SK-N-MC (cell line): ENCODE measurements at regions not wholly inside any gene's neighbourhood (a gene's known extent, or its start where the extent isn't known, plus 50 kb on each side); places are given as distances from the start of the nearest gene placed in this dataset.

ENCODE experiments used
- DNase-seq: peaks from one replicate; pipeline ENCODE4 v3.0.0-alpha.2; 2011; ENCODE audit warnings: low read depth, low spot score
- H3K27ac ChIP-seq: fragments of 200-600 bp; sonication (generic); 2 replicates; pipeline ENCODE4 v1.5.1; 2016; ENCODE audit warnings: mixed run types
- H3K36me3 ChIP-seq: fragments of 200-600 bp; sonication (generic); 2 replicates; pipeline ENCODE4 v1.6.1; 2017; ENCODE audit warnings: antibody characterized with exemption, low read length, mixed read lengths; ENCODE audit not compliant: insufficient read depth
- H3K4me3 ChIP-seq: fragments of 200-600 bp; sonication (generic); 2 replicates; pipeline ENCODE4 v1.5.1; 2016
- H3K9ac ChIP-seq: fragments of 200-600 bp; sonication (generic); 2 replicates; pipeline ENCODE4 v1.8.0; 2017; ENCODE audit warnings: mixed run types, mixed read lengths; ENCODE audit not compliant: insufficient read length
- H3K9me3 ChIP-seq: fragments of 200-600 bp; sonication (generic); 2 replicates; pipeline ENCODE4 v1.6.1; 2017; ENCODE audit warnings: low read depth, mild to moderate bottlenecking, antibody characterized with exemption, low read length, moderate library complexity, mixed read lengths
- EZH2 ChIP-seq: fragments of 200-600 bp; sonication (generic); IDR thresholded peaks from one replicate; pipeline ENCODE4 v1.6.1; 2017; ENCODE audit warnings: antibody characterized with exemption
- FOXP2 ChIP-seq: optimal IDR thresholded peaks from 2 replicates; pipeline ENCODE3; 2011; ENCODE audit warnings: mild to moderate bottlenecking, moderate library complexity; ENCODE audit not compliant: insufficient read depth; ENCODE audit errors: extremely low read length, control extremely low read depth
- POLR2AphosphoS5 ChIP-seq: IDR thresholded peaks from 2 replicates; pipeline ENCODE4 v1.6.1; 2012; ENCODE audit warnings: mild to moderate bottlenecking, low read depth, low read length, borderline replicate concordance

DNA sequence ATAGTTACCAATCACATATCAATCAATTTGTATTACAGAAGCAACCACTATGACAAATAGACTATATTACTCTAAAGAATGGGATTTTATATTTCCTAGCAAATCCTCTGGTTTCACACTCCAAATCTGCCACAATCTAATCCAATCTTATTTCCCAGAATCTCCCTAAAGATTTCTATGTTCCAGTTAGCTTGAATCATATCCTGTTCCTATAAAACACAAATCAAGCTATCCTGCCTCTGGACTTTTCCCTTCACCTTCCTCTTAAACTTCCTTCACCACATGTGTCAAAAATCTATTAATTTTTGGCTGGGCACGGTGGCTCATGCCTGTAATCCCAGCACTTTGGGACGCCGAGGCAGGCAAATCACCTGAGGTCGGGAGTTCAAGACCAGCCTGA, 50.0 kb downstream of the PIK3C2A start:
- Histone ChIP-seq H3K36me3 (peaks cover 11% of the 10 kb centered on the region), H3K4me3 (no peak overlapping the region), H3K27ac (no peak overlapping the region), H3K9me3 (no peaks in the 10 kb centered on the region), H3K9ac (no peak overlapping the region)
- TF ChIP-seq POLR2AphosphoS5 (no peak), FOXP2 (no peak), EZH2 (no peak)
- DNase-seq, result no peak

DNA sequence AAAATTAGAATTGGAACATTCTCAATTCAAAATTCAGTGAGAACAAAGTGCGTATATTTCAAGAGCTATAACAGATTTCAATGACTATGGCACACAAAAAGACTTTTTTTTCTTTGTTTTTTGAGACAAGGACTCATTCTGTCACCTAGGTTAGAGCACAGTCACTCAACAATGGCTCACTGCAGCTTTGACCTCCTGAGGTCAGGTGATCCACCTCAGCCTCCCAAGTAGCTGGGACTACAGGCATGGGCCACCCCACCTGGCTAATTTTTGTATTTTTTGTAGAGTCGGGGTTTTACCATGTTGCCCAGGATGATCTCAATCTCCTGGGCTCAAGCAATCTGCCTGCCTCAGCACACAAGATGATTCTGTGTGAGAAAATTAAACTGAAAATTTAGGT, 51.5 kb downstream of the PIK3C2A start:
- peaks cover 11% of the 10 kb centered on the region for H3K36me3 ChIP-seq
- TF ChIP-seq FOXP2 (no peak), EZH2 (no peak)
- no peak overlapping the region for H3K9ac ChIP-seq
- H3K4me3 ChIP-seq, result no peak overlapping the region
- H3K9me3 ChIP-seq, result no peaks in the 10 kb centered on the region
- no peak for DNase-seq
- H3K27ac ChIP-seq, result no peak overlapping the region

DNA sequence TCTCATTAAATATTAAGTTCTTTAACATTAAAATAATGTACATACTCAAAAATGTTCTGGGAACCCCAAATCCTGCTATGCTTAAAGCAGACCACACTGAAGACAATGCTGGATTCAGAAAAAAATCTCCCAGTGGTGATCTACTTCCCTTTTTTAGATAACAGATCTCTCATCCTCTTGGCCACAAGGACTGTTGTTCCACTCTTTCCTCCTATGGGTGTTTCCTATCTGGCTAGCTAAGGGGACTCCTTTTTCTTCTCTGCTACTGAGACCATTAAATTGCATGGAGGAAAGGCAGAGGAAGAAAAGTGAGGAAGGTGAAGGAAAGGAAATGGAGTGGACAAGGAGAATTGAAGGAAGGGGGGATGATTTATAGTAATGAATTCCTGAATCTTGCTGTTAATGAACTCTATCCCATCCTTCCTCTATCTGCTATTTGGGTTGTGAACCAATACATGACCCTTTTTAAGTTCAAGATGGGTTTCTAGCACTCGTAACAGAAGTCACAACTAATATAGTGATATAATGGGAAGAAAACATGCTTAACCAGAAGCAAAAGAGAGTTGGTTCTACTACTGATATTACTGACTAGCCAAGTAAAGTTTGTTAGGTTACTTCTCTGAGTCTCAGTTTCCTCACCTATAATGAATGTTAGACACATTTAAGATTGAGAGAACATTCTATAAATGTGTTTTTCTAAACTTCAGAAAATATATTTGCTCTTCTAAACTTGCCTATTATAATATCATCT, 53.2 kb downstream of the PIK3C2A start:
- no peak overlapping the region for H3K9ac ChIP-seq
- H3K36me3 ChIP-seq, result peaks cover 11% of the 10 kb centered on the region
- no peak overlapping the region for H3K27ac ChIP-seq
- H3K9me3 ChIP-seq, result no peaks in the 10 kb centered on the region
- TF ChIP-seq EZH2, result no peak
- no peak for DNase-seq
- no peak overlapping the region for H3K4me3 ChIP-seq

DNA sequence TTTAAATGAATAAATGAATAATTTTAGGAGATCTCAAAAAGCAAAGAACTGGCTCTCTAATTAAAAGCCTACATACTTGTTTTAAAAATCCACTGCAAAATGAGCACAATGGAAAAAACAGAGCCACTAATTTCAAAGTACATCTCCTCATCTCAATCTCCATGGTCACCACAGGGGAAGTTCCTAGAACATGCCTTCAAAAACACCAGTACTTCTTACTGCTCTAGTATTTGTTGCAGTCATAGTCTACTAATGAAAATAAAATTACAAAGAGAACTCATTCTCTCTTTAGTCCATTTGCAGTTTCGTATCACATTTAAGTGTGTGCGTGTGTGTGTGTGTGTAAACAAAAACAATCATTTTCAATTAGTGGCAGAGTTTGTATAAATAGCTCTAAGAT, 54.0 kb downstream of the PIK3C2A start:
- no peak overlapping the region for H3K9ac ChIP-seq
- no peak overlapping the region for H3K4me3 ChIP-seq
- no peak overlapping the region for H3K27ac ChIP-seq
- no peak for TF ChIP-seq FOXP2
- no peak for TF ChIP-seq EZH2
- TF ChIP-seq POLR2AphosphoS5, result no peak
- H3K9me3 ChIP-seq, result no peaks in the 10 kb centered on the region
- no peak for DNase-seq
- peaks cover 8% of the 10 kb centered on the region for H3K36me3 ChIP-seq

DNA sequence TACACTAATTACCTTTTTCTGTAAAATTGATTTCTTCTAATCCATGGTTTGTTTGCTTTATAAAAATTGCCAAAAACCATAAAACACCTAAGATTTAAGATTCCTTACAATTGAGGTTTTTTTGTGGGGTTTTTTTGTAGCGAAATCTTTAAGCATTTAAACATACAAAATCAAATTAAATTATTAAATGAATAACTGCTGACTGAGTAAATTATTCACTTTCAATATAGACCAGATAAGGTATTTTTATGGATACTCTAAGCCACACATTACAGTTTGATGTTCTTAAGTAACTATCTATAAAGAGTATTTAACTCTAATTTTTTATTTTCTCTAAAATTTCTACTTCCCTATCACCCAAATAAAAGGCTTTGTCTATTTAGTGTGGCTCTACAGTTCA, 55.5 kb downstream of the PIK3C2A start:
- H3K9ac ChIP-seq, result no peak overlapping the region

DNA sequence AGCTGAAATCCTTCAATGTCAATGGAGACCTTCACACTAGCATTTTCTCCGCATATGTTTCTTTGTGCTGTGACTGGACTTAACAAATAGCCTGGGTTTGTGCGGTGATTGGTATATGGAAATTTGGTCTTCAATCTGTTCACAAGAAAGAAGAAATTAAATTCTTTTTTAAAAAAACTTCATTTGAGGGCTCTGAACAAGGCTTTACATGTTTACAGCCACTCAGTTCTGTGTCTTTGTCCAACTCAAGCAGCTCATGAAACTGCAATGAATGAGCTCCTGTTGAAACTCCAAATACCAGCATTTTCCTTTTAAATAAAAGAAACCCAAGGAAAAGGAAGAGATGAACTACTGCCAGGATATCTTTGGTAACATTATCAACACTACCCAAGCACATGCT, 57.3 kb downstream of the PIK3C2A start:
- peaks cover 22% of the 10 kb centered on the region for H3K36me3 ChIP-seq
- no peak for TF ChIP-seq FOXP2
- no peak for TF ChIP-seq EZH2
- TF ChIP-seq POLR2AphosphoS5, result no peak
- H3K27ac ChIP-seq, result peak overlapping the region; percentile 63
- no peak overlapping the region for H3K4me3 ChIP-seq
- no peak overlapping the region for H3K9ac ChIP-seq
- no peak for DNase-seq
- H3K9me3 ChIP-seq, result no peaks in the 10 kb centered on the region

More for the DNA sequence above, 55.5 kb downstream of the PIK3C2A start:
- DNase-seq, result no peak
- no peaks in the 10 kb centered on the region for H3K9me3 ChIP-seq
- TF ChIP-seq POLR2AphosphoS5 (no peak), EZH2 (no peak), FOXP2 (no peak)
- no peak overlapping the region for H3K4me3 ChIP-seq
- no peak overlapping the region for H3K27ac ChIP-seq
- H3K36me3 ChIP-seq, result peaks cover 8% of the 10 kb centered on the region

DNA sequence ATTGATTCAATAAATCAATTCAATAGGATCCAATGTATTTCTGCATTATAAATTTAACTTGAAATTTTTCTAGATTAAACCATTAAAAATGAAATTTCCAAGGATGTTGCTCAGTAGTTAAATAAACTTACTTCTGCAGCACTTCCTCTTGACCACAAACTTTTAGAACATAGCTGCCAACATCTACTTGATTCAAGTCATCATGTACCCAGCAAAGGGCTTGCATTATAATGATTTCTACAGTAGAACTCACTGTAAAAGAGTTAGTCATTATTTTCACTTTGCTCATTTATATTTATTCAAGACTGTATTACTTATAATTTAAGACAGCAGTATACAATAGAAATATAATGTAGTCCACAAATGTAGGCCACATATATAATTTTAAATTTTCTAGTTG, 59.2 kb downstream of the PIK3C2A start:
- peaks cover 19% of the 10 kb centered on the region for H3K36me3 ChIP-seq
- no peak for DNase-seq

DNA sequence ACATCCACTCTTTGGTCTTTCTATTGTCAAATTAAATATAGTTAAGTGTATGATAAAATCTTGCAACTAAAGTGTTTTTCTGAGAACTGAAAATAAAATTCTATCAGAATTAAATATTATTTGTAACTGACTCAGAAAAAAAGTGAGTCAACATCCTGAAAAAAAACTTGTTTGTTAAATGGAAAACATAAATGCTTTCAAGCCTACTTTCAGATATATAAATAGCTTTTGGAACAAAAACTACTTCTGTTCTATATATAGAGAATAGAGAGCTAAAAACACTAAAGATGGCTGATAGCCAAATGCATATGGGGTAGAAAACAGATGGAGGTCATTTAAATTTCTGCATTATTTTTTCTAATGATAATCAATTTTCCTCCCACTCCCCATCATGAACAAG, 61.8 kb downstream of the PIK3C2A start:
- no peak for DNase-seq
- TF ChIP-seq EZH2 (no peak), FOXP2 (no peak), POLR2AphosphoS5 (no peak)
- no peaks in the 10 kb centered on the region for H3K9me3 ChIP-seq
- H3K36me3 ChIP-seq, result peaks cover 19% of the 10 kb centered on the region
- no peak overlapping the region for H3K4me3 ChIP-seq
- H3K9ac ChIP-seq, result no peak overlapping the region
- H3K27ac ChIP-seq, result no peak overlapping the region

More for the DNA sequence above, 59.2 kb downstream of the PIK3C2A start:
- H3K9me3 ChIP-seq, result no peaks in the 10 kb centered on the region
- H3K4me3 ChIP-seq, result no peak overlapping the region
- TF ChIP-seq POLR2AphosphoS5 (no peak), EZH2 (no peak), FOXP2 (no peak)
- no peak overlapping the region for H3K27ac ChIP-seq
- no peak overlapping the region for H3K9ac ChIP-seq

DNA sequence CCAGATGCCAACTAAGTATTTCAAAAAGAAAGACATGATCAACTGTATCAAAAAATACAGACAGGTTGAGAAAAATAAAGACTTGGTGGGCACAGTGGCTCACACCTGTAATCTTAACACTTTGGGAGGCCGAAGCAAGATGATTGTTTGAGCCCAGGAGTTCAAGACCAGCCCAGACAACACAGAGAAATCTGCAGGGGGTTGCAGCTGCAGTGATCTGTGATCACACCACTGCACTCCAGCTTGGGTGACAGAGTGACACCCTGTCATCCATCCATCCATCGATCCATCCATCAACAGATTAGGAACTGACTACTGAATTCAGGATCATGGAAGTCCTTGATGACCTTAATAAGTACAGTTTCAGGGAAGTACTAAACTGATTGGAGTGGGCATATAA, 65.0 kb upstream of the RPS13 start:
- H3K27ac ChIP-seq, result no peak overlapping the region
- no peak for DNase-seq
- H3K9ac ChIP-seq, result no peak overlapping the region
- TF ChIP-seq FOXP2, result no peak
- TF ChIP-seq EZH2, result no peak
- TF ChIP-seq POLR2AphosphoS5, result no peak
- H3K9me3 ChIP-seq, result no peaks in the 10 kb centered on the region
- no peak overlapping the region for H3K4me3 ChIP-seq
- H3K36me3 ChIP-seq, result peaks cover 19% of the 10 kb centered on the region
